ENCODE measurements at regions not wholly inside any gene's neighbourhood (a gene's known extent, or its start where the extent isn't known, plus 50 kb on each side); places are given as distances from the start of the nearest gene placed in this dataset.

DNA sequence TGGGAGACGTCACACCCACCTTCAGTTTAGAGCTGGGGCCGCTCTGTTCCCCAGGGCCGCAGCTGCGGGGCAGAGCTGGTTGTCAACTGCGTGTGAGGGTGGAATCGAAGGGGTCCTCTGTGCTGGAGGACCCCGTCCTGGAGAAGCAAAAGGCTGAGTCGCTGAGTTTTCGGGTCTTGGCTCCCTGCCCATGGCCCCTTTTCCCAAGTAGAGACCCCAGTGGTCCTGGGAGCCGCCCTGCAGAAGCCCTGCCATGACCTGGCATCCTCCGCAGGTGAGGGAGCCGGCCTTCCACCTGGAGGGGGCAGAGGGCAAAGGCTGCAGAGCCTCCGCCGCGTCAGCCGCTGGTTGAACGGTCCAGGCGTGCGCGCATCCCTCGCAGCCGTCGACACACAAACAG lies 90.4 kb upstream of the COL5A1 start:
- no peak overlapping the region for H3K4me2 ChIP-seq (ENCODE audit: insufficient read depth, low read length)
- in situ Hi-C loops (cut with MboI): no loop called here
- H3K27ac ChIP-seq (ENCODE audit: extremely low read depth, low read depth, low read length): no peak overlapping the region
- H3K4me1 ChIP-seq (replicated peaks in 1 of 2; ENCODE audit: control insufficient read depth in 2 of 2, insufficient read depth in 2 of 2, low read length in 2 of 2): no peaks in the 10 kb centered on the region; a peak in 2 of 5 replicates
- FAIRE-seq (no peak), DNase-seq (ENCODE audit: extremely low read depth in 1 of 4, low spot score in 3 of 4) (no peak), ATAC-seq (no peak)
- H2AFZ ChIP-seq (ENCODE audit: low read depth, low read length): no peak overlapping the region
- H3K27me3 ChIP-seq (ENCODE audit: control insufficient read depth in 2 of 2, insufficient read depth in 2 of 2, low read length in 2 of 2): peaks cover 8 to 88% of the 10 kb centered on the region in 2 experiments; a peak in 4 of 5 replicates
- H3K36me3 ChIP-seq (ENCODE audit: control insufficient read depth, insufficient read depth, low read length): no peaks in the 10 kb centered on the region
- no peaks in the 10 kb centered on the region for H3K79me2 ChIP-seq (ENCODE audit: control insufficient read depth, insufficient read depth, low read length)
- H3K4me3 ChIP-seq: no peak overlapping the region
- intact Hi-C loops (cut with micrococcal nuclease): loop anchor here (10.0 kb wide), 1 partner anchor 94 kb away; the partner anchor contains the start of gene COL5A1
- no peak for TF ChIP-seq ZBTB1 (CRISPR knock-in tag; IDR thresholded peaks at IDR 0.05; ENCODE audit: borderline replicate concordance, low read depth)
- CTCF ChIA-PET (ENCODE audit: low intra/inter-chr PET ratio): no interaction called here
- POLR2A ChIA-PET: no interaction called here
- no peaks in the 10 kb centered on the region for H3K9me1 ChIP-seq (ENCODE audit: control insufficient read depth, insufficient read depth, low read length)
- H3K9ac ChIP-seq (ENCODE audit: insufficient read depth in 1 of 2, low read depth in 2 of 2, low read length in 2 of 2): no peak overlapping the region
- no peaks in the 10 kb centered on the region for H3K9me3 ChIP-seq (replicated peaks; ENCODE audit: control insufficient read depth, insufficient read depth, low read depth, low read length)
- 11% methylated on average over 20 of the region's 23 CpGs for WGBS (ENCODE audit: insufficient coverage, low coverage, missing lambda C conversion rate)
- BruUV-seq (replicated peaks): no TSS peak
- 0 out of 2 replicates have a peak, but pooled peaks cover 16% of the 10 kb centered on the region for H4K20me1 ChIP-seq (replicated peaks; ENCODE audit: control insufficient read depth, insufficient read depth, low read length)

DNA sequence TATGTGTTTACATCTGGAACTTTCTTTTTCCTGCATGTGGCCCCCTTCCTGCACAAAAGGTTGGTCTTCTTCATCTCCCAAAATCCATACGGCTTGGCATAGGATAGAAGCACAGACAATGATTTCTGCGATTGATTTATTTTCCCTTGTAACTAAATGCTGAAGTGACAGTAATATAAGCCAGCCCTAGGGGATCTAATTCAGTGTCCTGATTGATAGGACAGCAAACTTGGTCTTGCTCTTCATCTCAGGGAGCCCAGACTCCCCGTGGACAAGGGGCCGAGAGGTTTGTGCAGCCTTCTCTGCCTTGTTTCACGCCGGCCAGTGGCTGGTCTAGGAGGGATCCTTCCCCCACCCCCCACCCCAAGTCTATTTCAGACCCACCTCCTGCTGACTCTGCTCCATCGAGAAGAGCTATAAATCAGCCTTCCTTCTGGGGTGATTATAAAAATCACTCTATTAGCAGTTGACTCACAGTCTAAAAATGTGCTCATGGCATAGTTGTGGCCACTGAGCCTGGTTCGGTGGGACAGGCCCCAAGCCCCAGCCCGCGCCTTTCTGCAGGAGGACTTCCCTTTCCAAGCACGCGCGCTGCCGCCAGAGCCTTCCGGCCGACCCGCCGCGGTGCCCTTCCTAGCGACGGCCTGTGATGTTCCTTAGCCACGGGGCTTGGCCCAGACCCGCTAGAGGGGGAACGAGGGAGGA lies 89.8 kb upstream of the COL5A1 start:
- TF ChIP-seq GATAD2B (IDR thresholded peaks at IDR 0.05; ENCODE audit: borderline replicate concordance): no peak
- TF ChIP-seq ZNF316 (IDR thresholded peaks at IDR 0.05): peak; percentile 13; the same call in 1 of the 2 replicates
- Histone ChIP-seq H4K20me1 (replicated peaks; ENCODE audit: control insufficient read depth, insufficient read depth, low read length) (0 out of 2 replicates have a peak, but pooled peaks cover 12% of the 10 kb centered on the region), H3K4me3 (no peak overlapping the region), H3K36me3 (ENCODE audit: control insufficient read depth, insufficient read depth, low read length) (no peaks in the 10 kb centered on the region), H3K79me2 (ENCODE audit: control insufficient read depth, insufficient read depth, low read length) (no peaks in the 10 kb centered on the region), H3K27me3 (ENCODE audit: control insufficient read depth in 2 of 2, insufficient read depth in 2 of 2, low read length in 2 of 2) (peaks cover 8 to 88% of the 10 kb centered on the region in 2 experiments; a peak in 4 of 5 replicates), H3K4me1 (replicated peaks in 1 of 2; ENCODE audit: control insufficient read depth in 2 of 2, insufficient read depth in 2 of 2, low read length in 2 of 2) (no peaks in the 10 kb centered on the region; a peak in 2 of 5 replicates), H3K27ac (ENCODE audit: extremely low read depth, low read depth, low read length) (no peak overlapping the region), H3K9me1 (ENCODE audit: control insufficient read depth, insufficient read depth, low read length) (no peaks in the 10 kb centered on the region), H3K4me2 (ENCODE audit: insufficient read depth, low read length) (no peak overlapping the region), H3K9me3 (replicated peaks; ENCODE audit: control insufficient read depth, insufficient read depth, low read depth, low read length) (no peaks in the 10 kb centered on the region), H2AFZ (ENCODE audit: low read depth, low read length) (no peak overlapping the region), H3K9ac (ENCODE audit: insufficient read depth in 1 of 2, low read depth in 2 of 2, low read length in 2 of 2) (no peak overlapping the region)
- WGBS (ENCODE audit: insufficient coverage, low coverage, missing lambda C conversion rate): 1% methylated on average over 21 of the region's 24 CpGs
- DNase-seq (ENCODE audit: extremely low read depth in 1 of 4, low spot score in 3 of 4) (no peak), ATAC-seq (no peak), FAIRE-seq (no peak)
- intact Hi-C loops (cut with micrococcal nuclease): loop anchor here (10.0 kb wide), 1 partner anchor 93 kb away; the partner anchor contains the start of gene COL5A1
- in situ Hi-C loops (cut with MboI): no loop called here
- BruUV-seq (replicated peaks): no TSS peak
- ChIA-PET POLR2A (no interaction called here), CTCF (ENCODE audit: low intra/inter-chr PET ratio) (no interaction called here)
